ENCODE measurements at regions not wholly inside any gene's neighbourhood (a gene's known extent, or its start where the extent isn't known, plus 50 kb on each side); places are given as distances from the start of the nearest gene placed in this dataset.
"Not testable (repeated sequence)": the region's sequence is repeated elsewhere in the genome, so short reads cannot be mapped to it uniquely, and the experiment has no call there.

DNA sequence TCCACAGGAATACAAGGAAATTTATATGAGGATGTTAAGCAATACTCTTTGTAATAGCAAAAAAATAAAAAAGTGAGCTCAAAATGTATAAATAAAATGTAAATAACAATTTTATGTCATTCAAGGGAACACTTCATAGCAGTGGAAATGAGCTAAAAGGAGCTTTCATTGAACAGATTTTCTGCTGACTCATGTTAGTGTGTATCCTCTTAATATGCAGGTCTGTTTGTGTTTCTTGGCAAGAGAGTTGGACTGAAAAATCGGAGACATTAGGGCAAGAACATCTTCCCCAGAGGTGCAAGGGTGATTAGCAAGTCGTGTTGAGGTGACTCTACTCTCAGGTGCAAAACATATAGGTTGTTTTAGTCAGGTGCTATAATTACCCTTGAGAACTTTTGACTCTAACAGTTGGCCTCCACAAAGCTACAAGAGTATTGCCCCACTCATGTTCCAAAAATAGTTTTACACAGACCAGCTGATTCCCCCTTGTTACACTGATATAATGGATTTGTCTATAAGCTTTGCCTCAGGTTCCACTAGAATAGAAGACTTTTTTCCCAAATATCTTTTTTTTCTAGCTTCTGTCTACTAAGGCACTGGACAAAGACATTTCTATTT is 702.9 kb downstream of the TENT5A start:
- Histone ChIP-seq H3K4me3 (no peak overlapping the region), H3K27me3 (no peaks in the 10 kb centered on the region), H3K36me3 (no peaks in the 10 kb centered on the region), H3K4me1 (no peaks in the 10 kb centered on the region), H3K27ac (no peak overlapping the region), H3K9me3 (replicated peaks) (no peaks in the 10 kb centered on the region)
- DNase-seq, result no peak

DNA sequence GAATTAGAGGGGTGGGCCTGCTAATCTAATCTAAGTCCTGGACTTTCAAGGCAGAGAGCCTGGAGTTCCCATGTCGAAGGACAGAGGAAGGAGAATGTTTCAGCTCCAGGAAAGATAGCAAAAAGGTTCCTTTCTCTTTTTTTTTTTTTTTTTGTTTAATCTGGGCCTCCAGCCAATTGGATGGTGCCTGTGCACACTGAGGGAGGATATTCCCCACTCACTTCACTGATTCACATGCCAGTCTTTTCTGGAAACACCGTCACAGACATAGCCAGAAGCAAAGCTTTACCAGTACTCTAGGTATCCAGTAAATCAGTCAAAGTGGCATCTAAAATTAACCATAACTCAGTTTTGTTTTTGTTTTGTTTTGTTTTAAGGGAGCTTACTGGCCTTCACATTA is 721.1 kb downstream of the TENT5A start:
- H3K4me1 ChIP-seq, result no peaks in the 10 kb centered on the region
- DNase-seq, result no peak
- H3K36me3 ChIP-seq, result no peaks in the 10 kb centered on the region

GRCh38 chr6:81026041-81026553 is 726.4 kb downstream of the TENT5A start:
- Histone ChIP-seq H3K4me3 (no peak overlapping the region), H3K9me3 (replicated peaks) (peaks cover 6% of the 10 kb centered on the region; the same call in 1 of the 2 replicates), H3K36me3 (no peaks in the 10 kb centered on the region), H3K27me3 (no peaks in the 10 kb centered on the region), H3K4me1 (no peaks in the 10 kb centered on the region), H3K27ac (no peak overlapping the region)
- no peak for DNase-seq

More for the DNA sequence above, 721.1 kb downstream of the TENT5A start:
- H3K9me3 ChIP-seq (replicated peaks), result no peaks in the 10 kb centered on the region
- H3K4me3 ChIP-seq, result no peak overlapping the region
- no peaks in the 10 kb centered on the region for H3K27me3 ChIP-seq
- no peak overlapping the region for H3K27ac ChIP-seq

GRCh38 chr6:81023709-81024108 is 728.8 kb downstream of the TENT5A start:
- peaks cover 6% of the 10 kb centered on the region; the same call in 1 of the 2 replicates for H3K9me3 ChIP-seq (replicated peaks)
- no peaks in the 10 kb centered on the region for H3K36me3 ChIP-seq
- no peaks in the 10 kb centered on the region for H3K27me3 ChIP-seq
- no peak overlapping the region for H3K27ac ChIP-seq
- DNase-seq, result no peak
- no peak overlapping the region for H3K4me3 ChIP-seq
- no peaks in the 10 kb centered on the region for H3K4me1 ChIP-seq

DNA sequence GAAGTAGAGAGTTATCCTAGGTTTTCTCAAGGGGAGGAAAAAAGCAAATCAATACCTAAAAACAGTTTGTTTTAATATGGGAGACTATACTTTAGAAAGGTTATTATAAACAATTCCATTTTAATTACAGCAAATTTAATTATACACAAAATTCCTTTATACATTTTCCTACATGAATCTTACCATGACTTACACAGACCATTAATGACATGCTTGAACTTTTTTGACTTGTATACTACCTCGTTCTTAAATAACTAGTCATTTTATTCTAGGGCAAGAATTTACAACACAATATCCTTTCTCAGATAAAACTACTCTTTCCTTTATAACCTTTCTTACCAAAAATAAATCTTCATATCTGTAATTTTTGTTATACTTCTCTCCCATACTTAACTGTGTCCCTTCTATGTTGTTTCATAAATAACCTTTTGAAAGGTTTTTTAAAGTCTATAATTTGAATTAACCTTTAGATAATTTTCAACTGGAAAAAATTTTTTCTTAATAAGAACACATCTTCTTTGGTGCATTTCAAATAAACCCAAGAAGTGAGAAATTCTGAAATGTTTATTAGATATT is 729.4 kb downstream of the TENT5A start:
- DNase-seq, result peak in 1 of 2 experiments; percentile 15

DNA sequence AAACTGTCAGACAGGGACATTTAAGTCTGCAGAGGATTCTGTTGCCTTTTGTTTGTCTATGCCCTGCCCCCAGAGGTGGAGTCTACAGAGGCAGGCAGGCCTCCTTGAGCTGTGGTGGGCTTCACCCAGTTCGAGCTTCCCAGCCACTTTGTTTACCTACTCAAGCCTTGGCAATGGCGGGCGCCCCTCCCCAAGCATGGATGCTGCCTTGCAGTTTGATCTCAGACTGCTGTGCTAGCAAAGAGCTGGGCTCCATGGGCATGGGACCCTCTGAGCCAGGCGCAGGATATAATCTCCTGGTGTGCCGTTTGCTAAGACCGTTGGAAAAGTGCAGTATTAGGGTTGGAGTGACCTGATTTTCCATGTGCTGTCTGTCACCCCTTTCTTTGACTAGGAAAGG is 734.9 kb downstream of the TENT5A start:
- H3K27me3 ChIP-seq; H3K36me3 ChIP-seq; DNase-seq; H3K27ac ChIP-seq; H3K4me3 ChIP-seq; H3K4me1 ChIP-seq; H3K9me3 ChIP-seq (replicated peaks): not testable (repeated sequence)

More for the DNA sequence above, 729.4 kb downstream of the TENT5A start:
- H3K9me3 ChIP-seq (replicated peaks), result peaks cover 6% of the 10 kb centered on the region; the same call in 1 of the 2 replicates
- no peaks in the 10 kb centered on the region for H3K4me1 ChIP-seq
- no peaks in the 10 kb centered on the region for H3K27me3 ChIP-seq
- H3K36me3 ChIP-seq, result no peaks in the 10 kb centered on the region
- no peak overlapping the region for H3K27ac ChIP-seq
- H3K4me3 ChIP-seq, result no peak overlapping the region

- Histone ChIP-seq H3K4me1 (no peaks in the 10 kb centered on the region), H3K27me3 (no peaks in the 10 kb centered on the region), H3K9me3 (replicated peaks) (no peaks in the 10 kb centered on the region), H3K27ac (no peak overlapping the region), H3K4me3 (no peak overlapping the region), H3K36me3 (no peaks in the 10 kb centered on the region)
- DNase-seq, result no peak
These were observed 748.6 kb downstream of the TENT5A start for GRCh38 chr6:81003894-81004293.

DNA sequence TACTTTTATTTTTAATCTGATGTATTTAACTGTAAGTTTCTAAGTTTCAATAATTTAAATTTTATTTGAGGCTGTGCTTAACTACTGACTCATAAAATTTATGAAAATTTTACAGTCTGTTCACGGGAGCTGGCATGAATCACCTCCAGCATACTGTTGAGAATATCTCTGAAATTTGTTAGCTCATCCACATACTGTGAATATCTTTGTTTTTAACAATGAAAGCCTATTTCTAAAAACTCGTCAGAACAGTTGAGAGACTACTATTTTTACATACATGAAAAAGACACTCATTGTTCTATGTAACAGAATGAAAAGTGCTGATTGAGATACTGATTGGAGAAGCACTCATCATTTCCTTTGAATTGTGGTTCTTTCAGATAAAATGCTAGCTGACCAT is 749.3 kb downstream of the TENT5A start:
- Histone ChIP-seq H3K27ac (no peak overlapping the region), H3K4me3 (no peak overlapping the region)
- no peak for DNase-seq

GRCh38 chr6:81002126-81002525 is 750.4 kb downstream of the TENT5A start:
- Histone ChIP-seq H3K27me3 (no peaks in the 10 kb centered on the region), H3K9me3 (replicated peaks) (no peaks in the 10 kb centered on the region), H3K36me3 (no peaks in the 10 kb centered on the region), H3K27ac (no peak overlapping the region), H3K4me1 (no peaks in the 10 kb centered on the region), H3K4me3 (no peak overlapping the region)
- DNase-seq, result no peak

More for the DNA sequence above, 749.3 kb downstream of the TENT5A start:
- no peaks in the 10 kb centered on the region for H3K4me1 ChIP-seq
- no peaks in the 10 kb centered on the region for H3K36me3 ChIP-seq
- H3K9me3 ChIP-seq (replicated peaks), result no peaks in the 10 kb centered on the region
- H3K27me3 ChIP-seq, result no peaks in the 10 kb centered on the region

- DNase-seq, result no peak
- Histone ChIP-seq H3K36me3 (no peaks in the 10 kb centered on the region), H3K9me3 (replicated peaks) (no peaks in the 10 kb centered on the region), H3K27ac (no peak overlapping the region), H3K27me3 (no peaks in the 10 kb centered on the region), H3K4me3 (no peak overlapping the region), H3K4me1 (no peaks in the 10 kb centered on the region)
These were observed 761.2 kb downstream of the TENT5A start for GRCh38 chr6:80991316-80991715.

DNA sequence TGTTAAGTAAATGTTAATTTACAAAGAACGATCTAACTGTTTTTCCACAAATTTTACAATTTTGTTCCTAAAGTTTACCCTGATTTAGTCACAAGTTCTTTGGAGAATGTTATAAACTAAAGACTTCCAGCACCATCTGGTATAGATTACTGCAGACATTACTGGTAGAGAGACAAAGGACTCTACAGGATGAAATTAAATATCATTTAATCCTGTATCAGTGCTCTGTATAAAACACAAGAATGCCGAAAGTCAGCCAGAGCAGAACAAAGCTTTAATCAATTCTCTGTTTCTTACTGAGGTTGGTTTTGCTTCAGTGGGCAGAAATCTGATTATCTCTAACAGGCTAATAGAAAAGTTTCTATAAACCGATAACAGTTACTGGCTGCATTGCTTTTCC is 763.6 kb downstream of the TENT5A start:
- H3K4me3 ChIP-seq, result no peak overlapping the region
- H3K9me3 ChIP-seq (replicated peaks), result no peaks in the 10 kb centered on the region
- no peaks in the 10 kb centered on the region for H3K36me3 ChIP-seq
- H3K27me3 ChIP-seq, result no peaks in the 10 kb centered on the region
- DNase-seq, result no peak
- no peaks in the 10 kb centered on the region for H3K4me1 ChIP-seq
- no peak overlapping the region for H3K27ac ChIP-seq

GRCh38 chr6:80988286-80988685 is 764.2 kb downstream of the TENT5A start:
- DNase-seq, result no peak
- Histone ChIP-seq H3K4me3 (no peak overlapping the region), H3K27me3 (no peaks in the 10 kb centered on the region), H3K27ac (no peak overlapping the region), H3K9me3 (replicated peaks) (no peaks in the 10 kb centered on the region), H3K4me1 (no peaks in the 10 kb centered on the region), H3K36me3 (no peaks in the 10 kb centered on the region)

DNA sequence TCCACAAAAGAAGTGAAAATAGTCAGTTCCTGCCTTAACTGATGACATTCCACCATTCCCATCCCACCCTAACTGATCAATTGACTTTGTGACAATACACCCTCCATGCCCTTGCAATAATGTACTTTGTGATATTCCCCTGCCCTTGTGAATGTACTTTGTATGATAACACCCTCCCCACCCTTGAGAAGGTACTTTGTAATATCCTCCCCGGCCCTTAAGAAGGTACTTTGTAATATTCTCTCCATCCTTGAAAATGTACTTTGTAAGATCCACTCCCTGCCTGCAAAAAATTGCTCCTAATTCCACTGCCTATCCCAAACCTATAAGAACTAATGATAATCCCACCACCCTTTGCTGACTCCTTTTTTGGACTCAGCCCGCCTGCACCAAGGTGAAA is 771.3 kb downstream of the TENT5A start:
- H3K9me3 ChIP-seq (replicated peaks); H3K27me3 ChIP-seq; H3K27ac ChIP-seq; H3K4me3 ChIP-seq; DNase-seq; H3K36me3 ChIP-seq; H3K4me1 ChIP-seq: not testable (repeated sequence)

DNA sequence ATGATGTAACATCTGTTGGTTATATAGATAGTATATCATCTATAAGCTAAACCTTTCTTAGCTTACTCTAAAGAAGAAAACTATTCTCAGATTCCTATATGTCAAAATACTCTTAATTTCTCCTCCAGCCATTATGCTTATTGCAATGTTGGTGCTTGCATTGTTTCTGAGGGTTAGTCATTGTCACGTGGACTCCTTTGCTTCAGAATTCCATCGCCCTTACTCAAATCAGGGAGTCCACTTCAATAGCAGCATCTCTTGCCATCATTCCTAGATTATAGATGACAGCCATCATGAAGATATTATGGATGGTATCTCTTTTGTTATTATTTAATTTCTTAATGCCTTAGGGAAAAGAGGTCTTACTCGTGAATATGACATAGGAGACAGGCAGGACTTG is 776.1 kb downstream of the TENT5A start:
- no peaks in the 10 kb centered on the region for H3K36me3 ChIP-seq
- H3K4me3 ChIP-seq, result no peak overlapping the region
- no peaks in the 10 kb centered on the region for H3K27me3 ChIP-seq
- H3K27ac ChIP-seq, result no peak overlapping the region
- DNase-seq, result no peak
- H3K4me1 ChIP-seq, result peaks cover 5% of the 10 kb centered on the region; the same call in 1 of the 2 replicates
- no peaks in the 10 kb centered on the region; the same call in 1 of the 2 replicates for H3K9me3 ChIP-seq (replicated peaks)

DNA sequence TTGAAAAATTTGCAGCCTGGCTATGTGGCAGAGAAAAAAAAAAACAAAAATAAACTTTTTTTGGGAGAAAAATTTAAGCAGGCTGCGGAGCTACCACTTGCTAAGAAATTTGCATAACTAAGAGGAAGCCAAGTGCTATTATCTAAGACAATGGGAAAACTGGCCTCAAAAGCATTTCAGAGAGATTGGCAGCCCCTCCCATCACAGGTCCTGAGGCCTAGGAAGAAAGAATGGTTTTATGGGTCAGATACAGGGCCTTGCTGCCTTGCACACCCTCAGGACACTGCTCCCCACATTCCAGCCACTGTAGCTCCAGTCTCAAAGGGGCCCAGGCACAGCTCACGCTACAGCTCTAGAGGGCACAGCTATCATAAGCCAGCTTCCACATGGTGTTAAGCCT is 777.9 kb downstream of the TENT5A start:
- no peak overlapping the region for H3K27ac ChIP-seq
- peaks cover 5% of the 10 kb centered on the region; the same call in 1 of the 2 replicates for H3K4me1 ChIP-seq
- no peak overlapping the region for H3K4me3 ChIP-seq
- no peaks in the 10 kb centered on the region for H3K27me3 ChIP-seq
- no peak for DNase-seq
- H3K36me3 ChIP-seq, result no peaks in the 10 kb centered on the region
- no peaks in the 10 kb centered on the region; the same call in 1 of the 2 replicates for H3K9me3 ChIP-seq (replicated peaks)

- Histone ChIP-seq H3K9me3 (replicated peaks) (no peaks in the 10 kb centered on the region), H3K27ac (no peak overlapping the region), H3K27me3 (no peaks in the 10 kb centered on the region), H3K36me3 (no peaks in the 10 kb centered on the region), H3K4me3 (no peak overlapping the region), H3K4me1 (no peaks in the 10 kb centered on the region)
- DNase-seq, result no peak
These were observed 783.0 kb downstream of the TENT5A start for GRCh38 chr6:80969439-80969838.
